DND-41 (cell line): ENCODE measurements at regions not wholly inside any gene's neighbourhood (a gene's known extent, or its start where the extent isn't known, plus 50 kb on each side); places are given as distances from the start of the nearest gene placed in this dataset.

Experiments used
- ATAC-seq: fragments of 200-7000 bp; cut with Tn5 transposase; 3 replicates; pipeline ENCODE4 v1.9.1; 2021; ENCODE audit warnings: low read depth; ENCODE audit not compliant: insufficient read depth
- DNase-seq: peaks from one replicate; pipeline ENCODE4 v3.0.0-alpha.2; 2020
- H2AFZ ChIP-seq: 2 replicates; pipeline ENCODE4 v1.6.0; 2012; ENCODE audit warnings: low read depth, low read length
- H3K27ac ChIP-seq: 2 replicates; pipeline ENCODE4 v1.5.1; 2012; ENCODE audit warnings: low read length, inconsistent platforms
- H3K27me3 ChIP-seq: fragments of 200-600 bp; sonication (generic); 2 replicates; pipeline ENCODE4 v1.6.0; 2012; ENCODE audit warnings: low read length, mild to moderate bottlenecking, inconsistent platforms; ENCODE audit not compliant: insufficient read depth, poor library complexity
- H3K36me3 ChIP-seq: 2 replicates; pipeline ENCODE4 v1.5.1; 2012; ENCODE audit warnings: low read length, inconsistent platforms; ENCODE audit not compliant: insufficient read depth
- H3K4me1 ChIP-seq: 2 replicates; pipeline ENCODE4 v1.5.1; 2012; ENCODE audit warnings: mild to moderate bottlenecking, low read length; ENCODE audit not compliant: insufficient read depth
- H3K4me2 ChIP-seq: 2 replicates; pipeline ENCODE4 v1.6.0; 2012; ENCODE audit warnings: mild to moderate bottlenecking, moderate library complexity, low read length, inconsistent platforms; ENCODE audit not compliant: insufficient read depth
- H3K4me3 ChIP-seq, 2 experiments: fragments of 200-600 bp in 1 of 2; shearing (Covaris generic) in 1 of 2; 2 replicates each; pipeline ENCODE4 v1.5.1; 2012 to 2016; ENCODE audit warnings: inconsistent platforms in 2 of 2, low read length in 2 of 2, mild to moderate bottlenecking in 2 of 2, low read depth in 1 of 2, moderate library complexity in 1 of 2
- H3K79me2 ChIP-seq: 2 replicates; pipeline ENCODE4 v1.6.0; 2012; ENCODE audit warnings: low read length, inconsistent platforms; ENCODE audit not compliant: insufficient read depth
- H3K9ac ChIP-seq: 2 replicates; pipeline ENCODE4 v1.6.0; 2012; ENCODE audit warnings: low read depth, mild to moderate bottlenecking, inconsistent platforms, low read length, moderate library complexity
- H3K9me3 ChIP-seq: 2 replicates; pipeline ENCODE4 v1.5.1; 2012; ENCODE audit warnings: low read length, moderate library complexity, mild to moderate bottlenecking, inconsistent platforms; ENCODE audit not compliant: insufficient read depth, severe bottlenecking
- H4K20me1 ChIP-seq: 2 replicates; pipeline ENCODE4 v1.6.0; 2012; ENCODE audit warnings: low read length; ENCODE audit not compliant: insufficient read depth
- CTCF ChIP-seq: IDR thresholded peaks from 2 replicates; pipeline ENCODE4 v1.5.1; 2012; ENCODE audit warnings: borderline replicate concordance, low read length, moderate library complexity, mild to moderate bottlenecking; ENCODE audit not compliant: poor library complexity, severe bottlenecking; ENCODE audit errors: extremely low read depth
- EZH2 ChIP-seq: IDR thresholded peaks from 3 replicates; pipeline ENCODE4 v1.6.1; 2012; ENCODE audit warnings: borderline replicate concordance, low read depth, mild to moderate bottlenecking, moderate library complexity, low read length, inconsistent platforms; ENCODE audit not compliant: severe bottlenecking

GRCh38 chr15:26096581-26096980, 233.5 kb upstream of the ATP10A start:
- Histone ChIP-seq H2AFZ (no peak overlapping the region), H3K27ac (no peak overlapping the region), H3K79me2 (no peaks in the 10 kb centered on the region), H3K4me2 (no peak overlapping the region), H3K4me3 (no peak overlapping the region), H3K27me3 (no peaks in the 10 kb centered on the region), H3K9me3 (no peaks in the 10 kb centered on the region), H3K9ac (no peak overlapping the region), H3K4me1 (no peaks in the 10 kb centered on the region), H4K20me1 (no peaks in the 10 kb centered on the region), H3K36me3 (no peaks in the 10 kb centered on the region)
- TF ChIP-seq EZH2, result no peak
- TF ChIP-seq CTCF, result no peak
- ATAC-seq (no peak), DNase-seq (no peak)

DNA sequence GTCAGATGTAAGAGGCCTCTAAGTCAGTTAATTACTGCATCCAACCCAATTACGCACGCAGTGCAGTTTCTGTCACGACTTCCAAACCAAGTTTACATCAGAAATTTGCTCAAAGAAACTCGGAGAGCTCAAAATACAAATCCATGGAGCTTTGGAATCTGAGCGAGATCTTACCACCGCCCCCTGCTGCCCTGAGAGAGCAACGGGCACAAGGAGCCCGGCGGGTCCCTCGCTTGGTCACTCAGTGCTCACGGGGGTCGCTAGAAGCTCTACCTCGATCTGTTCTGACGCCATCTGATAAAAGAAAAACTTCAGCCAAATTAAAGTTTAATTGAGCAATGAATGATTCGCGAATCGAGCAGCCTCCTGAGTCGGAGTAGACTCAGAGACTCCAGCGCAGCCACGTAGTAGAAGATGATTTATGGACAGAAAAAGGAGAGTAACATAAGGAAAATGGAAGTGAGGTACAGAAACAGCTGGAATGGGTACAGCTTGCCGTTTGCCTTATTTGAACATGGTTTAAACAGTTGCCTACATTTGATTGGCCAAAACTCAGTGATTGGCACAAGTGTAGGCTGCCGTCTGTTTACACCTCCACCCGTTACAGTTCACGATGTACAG, 232.7 kb upstream of the ATP10A start:
- no peak overlapping the region for H3K9ac ChIP-seq
- H3K79me2 ChIP-seq, result no peaks in the 10 kb centered on the region
- ATAC-seq (no peak), DNase-seq (no peak)
- H2AFZ ChIP-seq, result no peak overlapping the region
- no peaks in the 10 kb centered on the region for H3K9me3 ChIP-seq
- H3K27me3 ChIP-seq, result no peaks in the 10 kb centered on the region
- H4K20me1 ChIP-seq, result no peaks in the 10 kb centered on the region
- H3K4me3 ChIP-seq, result no peak overlapping the region
- no peaks in the 10 kb centered on the region for H3K36me3 ChIP-seq
- H3K4me2 ChIP-seq, result no peak overlapping the region
- no peaks in the 10 kb centered on the region for H3K4me1 ChIP-seq
- no peak for TF ChIP-seq EZH2
- TF ChIP-seq CTCF, result no peak
- H3K27ac ChIP-seq, result no peak overlapping the region

DNA sequence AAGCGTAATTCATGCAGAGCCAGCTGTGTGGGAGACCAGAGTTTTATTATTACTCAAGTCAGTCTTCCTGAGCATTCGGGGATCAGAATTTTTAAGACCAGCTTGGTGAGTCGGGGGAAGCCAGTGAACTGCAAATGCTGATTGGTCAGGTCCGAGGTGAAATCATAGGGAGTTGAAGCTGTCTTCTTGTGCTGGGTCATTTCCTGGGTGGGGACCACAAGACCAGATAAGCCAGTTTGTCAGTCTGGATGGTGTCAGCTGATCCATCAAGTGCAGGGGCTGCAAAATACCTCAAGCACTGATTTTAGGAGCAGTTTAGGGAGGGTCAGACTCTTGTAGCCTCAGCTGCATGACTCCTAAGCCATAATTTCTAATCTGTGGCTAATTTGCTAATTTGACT, 228.1 kb upstream of the ATP10A start:
- no peaks in the 10 kb centered on the region for H3K36me3 ChIP-seq
- no peaks in the 10 kb centered on the region for H3K9me3 ChIP-seq
- DNase-seq, result no peak
- H3K4me2 ChIP-seq, result no peak overlapping the region
- no peaks in the 10 kb centered on the region for H4K20me1 ChIP-seq
- no peaks in the 10 kb centered on the region for H3K79me2 ChIP-seq
- no peak overlapping the region for H3K4me3 ChIP-seq
- no peaks in the 10 kb centered on the region for H3K4me1 ChIP-seq
- TF ChIP-seq CTCF (no peak), EZH2 (no peak)
- H3K9ac ChIP-seq, result no peak overlapping the region
- ATAC-seq, result no peak
- no peak overlapping the region for H2AFZ ChIP-seq
- H3K27ac ChIP-seq, result no peak overlapping the region
- no peaks in the 10 kb centered on the region for H3K27me3 ChIP-seq

- Histone ChIP-seq H3K9ac (no peak overlapping the region), H3K27ac (no peak overlapping the region), H3K36me3 (no peaks in the 10 kb centered on the region), H4K20me1 (no peaks in the 10 kb centered on the region), H3K4me3 (no peak overlapping the region), H3K9me3 (no peaks in the 10 kb centered on the region), H3K79me2 (no peaks in the 10 kb centered on the region), H3K27me3 (no peaks in the 10 kb centered on the region), H2AFZ (no peak overlapping the region), H3K4me1 (peaks cover 8% of the 10 kb centered on the region), H3K4me2 (no peak overlapping the region)
- no peak for TF ChIP-seq EZH2
- TF ChIP-seq CTCF, result no peak
- ATAC-seq (no peak), DNase-seq (no peak)
These were observed 224.8 kb upstream of the ATP10A start for GRCh38 chr15:26087881-26088280.
